Neural cell (in vitro differentiated cells): ENCODE measurements at regions not wholly inside any gene's neighbourhood (a gene's known extent, or its start where the extent isn't known, plus 50 kb on each side); places are given as distances from the start of the nearest gene placed in this dataset.

ENCODE experiments used
- H2AFZ ChIP-seq: fragments of 200-600, 300-800 bp; sonication (generic), shearing (Covaris generic); 2 replicates; pipeline ENCODE4 v1.6.0; 2014; ENCODE audit warnings: low read depth, mild to moderate bottlenecking, antibody characterized with exemption, low read length, moderate library complexity
- H3F3A ChIP-seq: fragments of 200-600 bp; shearing (Covaris generic); 2 replicates; pipeline ENCODE4 v1.6.1; 2016; ENCODE audit warnings: mild to moderate bottlenecking, moderate library complexity, mixed read lengths, antibody characterized with exemption, low read length; ENCODE audit not compliant: insufficient read depth, poor library complexity, severe bottlenecking
- H3K27ac ChIP-seq: fragments of 200-600, 300-800 bp; sonication (generic), shearing (Covaris generic); 2 replicates; pipeline ENCODE4 v1.5.1; 2014; ENCODE audit warnings: mild to moderate bottlenecking, low read length, moderate library complexity
- H3K27me3 ChIP-seq: fragments of 300-800, 200-600 bp; sonication (generic), shearing (Covaris generic); 2 replicates; pipeline ENCODE4 v1.6.0; 2014; ENCODE audit warnings: mild to moderate bottlenecking, low read depth, low read length, moderate library complexity; ENCODE audit not compliant: insufficient read depth
- H3K36me3 ChIP-seq: fragments of 300-800, 200-600 bp; sonication (generic), shearing (Covaris generic); 2 replicates; pipeline ENCODE4 v1.5.1; 2014; ENCODE audit warnings: mild to moderate bottlenecking, antibody characterized with exemption, low read length, moderate library complexity; ENCODE audit not compliant: insufficient read depth
- H3K4me2 ChIP-seq: fragments of 300-800, 200-600 bp; sonication (generic), shearing (Covaris generic); 2 replicates; pipeline ENCODE4 v1.6.0; 2014; ENCODE audit warnings: mild to moderate bottlenecking, low read length
- H3K4me3 ChIP-seq: fragments of 300-800, 200-600 bp; sonication (generic), shearing (Covaris generic); 2 replicates; pipeline ENCODE4 v1.5.1; 2014; ENCODE audit warnings: mild to moderate bottlenecking, low read length, moderate library complexity
- H3K79me2 ChIP-seq: fragments of 200-600 bp; shearing (Covaris generic); replicated peaks from 2 replicates; pipeline ENCODE4 v1.6.0; 2014; ENCODE audit warnings: mild to moderate bottlenecking, low read length, moderate library complexity; ENCODE audit not compliant: insufficient read depth
- H3K9ac ChIP-seq: fragments of 300-800, 200-600 bp; sonication (generic), shearing (Covaris generic); 2 replicates; pipeline ENCODE4 v1.6.1; 2016; ENCODE audit warnings: mild to moderate bottlenecking, low read length, mixed read lengths
- H3K9me2 ChIP-seq: fragments of 200-600 bp; shearing (Covaris generic); 2 replicates; pipeline ENCODE4 v1.6.1; 2016; ENCODE audit warnings: mild to moderate bottlenecking, low read length, mixed read lengths; ENCODE audit not compliant: insufficient read depth
- H3K9me3 ChIP-seq: fragments of 200-600, 300-800 bp; sonication (generic), shearing (Covaris generic); 2 replicates; pipeline ENCODE4 v1.6.1; 2016; ENCODE audit warnings: mild to moderate bottlenecking, mixed run types, low read length, moderate library complexity, mixed read lengths
- H4K20me1 ChIP-seq: fragments of 200-600 bp; shearing (Covaris generic); 2 replicates; pipeline ENCODE4 v1.6.1; 2016; ENCODE audit warnings: mild to moderate bottlenecking, mixed run types; ENCODE audit not compliant: insufficient read depth
- CTCF ChIP-seq: fragments of 450-650 bp; IDR thresholded peaks from 2 replicates; pipeline ENCODE4 v1.5.1; 2014; ENCODE audit warnings: antibody characterized with exemption, mild to moderate bottlenecking, moderate library complexity; ENCODE audit not compliant: poor library complexity, severe bottlenecking
- EP300 ChIP-seq: fragments of 450-650 bp; conservative IDR thresholded peaks from 2 replicates; pipeline ENCODE4 v1.6.1; 2014; ENCODE audit warnings: antibody characterized with exemption, mild to moderate bottlenecking, moderate library complexity; ENCODE audit not compliant: poor library complexity, severe bottlenecking
- EZH2 ChIP-seq: fragments of 200-600, 300-800 bp; shearing (Covaris generic), sonication (generic); IDR thresholded peaks from 2 replicates; pipeline ENCODE4 v1.6.1; 2014; ENCODE audit warnings: antibody characterized with exemption, low read length, borderline replicate concordance, mild to moderate bottlenecking; ENCODE audit not compliant: insufficient read depth, poor library complexity, severe bottlenecking
- MXI1 ChIP-seq: fragments of 450-650 bp; conservative IDR thresholded peaks from 2 replicates; pipeline ENCODE4 v1.6.1; 2014; ENCODE audit warnings: antibody characterized with exemption, mild to moderate bottlenecking; ENCODE audit not compliant: poor library complexity, severe bottlenecking
- POLR2AphosphoS5 ChIP-seq: IDR thresholded peaks from 2 replicates; pipeline ENCODE4 v1.6.1; 2012
- RAD21 ChIP-seq: fragments of 450-650 bp; conservative IDR thresholded peaks from 2 replicates; pipeline ENCODE4 v1.6.1; 2014; ENCODE audit warnings: antibody characterized with exemption, mild to moderate bottlenecking, moderate library complexity
- REST ChIP-seq: IDR thresholded peaks from 2 replicates; pipeline ENCODE4 v1.6.1; 2012; ENCODE audit warnings: borderline replicate concordance
- SMC3 ChIP-seq: fragments of 450-650 bp; conservative IDR thresholded peaks from 2 replicates; pipeline ENCODE4 v1.6.1; 2014; ENCODE audit warnings: antibody characterized with exemption, mild to moderate bottlenecking, moderate library complexity; ENCODE audit not compliant: poor library complexity
- TAF1 ChIP-seq: IDR thresholded peaks from 2 replicates; pipeline ENCODE4 v1.6.1; 2012; ENCODE audit warnings: low read depth

- H3K79me2 ChIP-seq: no peaks in the 10 kb centered on the region
- no peaks in the 10 kb centered on the region for H4K20me1 ChIP-seq
- no peaks in the 10 kb centered on the region for H3K27me3 ChIP-seq
- H3K9ac ChIP-seq: no peak overlapping the region
- H3K27ac ChIP-seq: no peak overlapping the region
- no peaks in the 10 kb centered on the region for H3K9me3 ChIP-seq
- H3K4me2 ChIP-seq: no peak overlapping the region
- TF ChIP-seq TAF1 (no peak), REST (no peak)
- H3K4me3 ChIP-seq: no peak overlapping the region
- H2AFZ ChIP-seq: no peak overlapping the region
- H3K9me2 ChIP-seq: no peaks in the 10 kb centered on the region
- no peaks in the 10 kb centered on the region for H3F3A ChIP-seq
- H3K36me3 ChIP-seq: no peaks in the 10 kb centered on the region
Measured at GRCh38 chr15:85280203-85280602, 100.2 kb upstream of the AKAP13 start.

GRCh38 chr15:85281293-85281882, 99.0 kb upstream of the AKAP13 start:
- Histone ChIP-seq H3K4me2 (no peak overlapping the region), H2AFZ (no peak overlapping the region), H3K9ac (no peak overlapping the region), H3K9me2 (no peaks in the 10 kb centered on the region), H3K79me2 (no peaks in the 10 kb centered on the region), H3K27ac (no peak overlapping the region), H3K36me3 (no peaks in the 10 kb centered on the region), H3K27me3 (no peaks in the 10 kb centered on the region), H3K9me3 (no peaks in the 10 kb centered on the region), H3F3A (no peaks in the 10 kb centered on the region), H3K4me3 (no peak overlapping the region), H4K20me1 (no peaks in the 10 kb centered on the region)
- TF ChIP-seq EZH2 (no peak), RAD21 (no peak), EP300 (no peak), POLR2AphosphoS5 (no peak), REST (no peak), MXI1 (no peak), SMC3 (no peak), CTCF (no peak), TAF1 (no peak)
